ENCODE measurements at regions not wholly inside any gene's neighbourhood (a gene's known extent, or its start where the extent isn't known, plus 50 kb on each side); places are given as distances from the start of the nearest gene placed in this dataset.

- H3K4me1 ChIP-seq (ENCODE audit: control insufficient read depth, insufficient read depth, low read length), result no peaks in the 10 kb centered on the region
- no peak overlapping the region for H3K27ac ChIP-seq (ENCODE audit: low read depth, low read length)
- H3K9ac ChIP-seq (ENCODE audit: low read depth, low read length), result no peak overlapping the region
- H3K4me3 ChIP-seq (ENCODE audit: low read depth, low read length), result no peak overlapping the region
- no peaks in the 10 kb centered on the region for H3K27me3 ChIP-seq (ENCODE audit: control insufficient read depth, insufficient read depth, low read length)
- H3K9me3 ChIP-seq (ENCODE audit: control insufficient read depth, insufficient read depth, low read length), result no peaks in the 10 kb centered on the region
- no peaks in the 10 kb centered on the region for H3K36me3 ChIP-seq (ENCODE audit: control insufficient read depth, insufficient read depth, low read length)
Measured at GRCh38 chr2:30358351-30358750, 88.7 kb upstream of the LCLAT1 start.

GRCh38 chr2:30358842-30359241, 88.2 kb upstream of the LCLAT1 start:
- Histone ChIP-seq H3K36me3 (ENCODE audit: control insufficient read depth, insufficient read depth, low read length) (no peaks in the 10 kb centered on the region), H3K9me3 (ENCODE audit: control insufficient read depth, insufficient read depth, low read length) (no peaks in the 10 kb centered on the region), H3K27me3 (ENCODE audit: control insufficient read depth, insufficient read depth, low read length) (no peaks in the 10 kb centered on the region), H3K4me1 (ENCODE audit: control insufficient read depth, insufficient read depth, low read length) (no peaks in the 10 kb centered on the region), H3K4me3 (ENCODE audit: low read depth, low read length) (no peak overlapping the region), H3K9ac (ENCODE audit: low read depth, low read length) (no peak overlapping the region), H3K27ac (ENCODE audit: low read depth, low read length) (no peak overlapping the region)

GRCh38 chr2:30359644-30360167, 87.3 kb upstream of the LCLAT1 start:
- Histone ChIP-seq H3K4me1 (ENCODE audit: control insufficient read depth, insufficient read depth, low read length) (no peaks in the 10 kb centered on the region), H3K27me3 (ENCODE audit: control insufficient read depth, insufficient read depth, low read length) (no peaks in the 10 kb centered on the region), H3K36me3 (ENCODE audit: control insufficient read depth, insufficient read depth, low read length) (no peaks in the 10 kb centered on the region), H3K4me3 (ENCODE audit: low read depth, low read length) (no peak overlapping the region), H3K9ac (ENCODE audit: low read depth, low read length) (no peak overlapping the region), H3K9me3 (ENCODE audit: control insufficient read depth, insufficient read depth, low read length) (no peaks in the 10 kb centered on the region), H3K27ac (ENCODE audit: low read depth, low read length) (no peak overlapping the region)

- no peak overlapping the region for H3K4me3 ChIP-seq (ENCODE audit: low read depth, low read length)
- no peaks in the 10 kb centered on the region for H3K4me1 ChIP-seq (ENCODE audit: control insufficient read depth, insufficient read depth, low read length)
- H3K9me3 ChIP-seq (ENCODE audit: control insufficient read depth, insufficient read depth, low read length), result no peaks in the 10 kb centered on the region
- no peak overlapping the region for H3K9ac ChIP-seq (ENCODE audit: low read depth, low read length)
- no peaks in the 10 kb centered on the region for H3K36me3 ChIP-seq (ENCODE audit: control insufficient read depth, insufficient read depth, low read length)
- no peaks in the 10 kb centered on the region for H3K27me3 ChIP-seq (ENCODE audit: control insufficient read depth, insufficient read depth, low read length)
- no peak overlapping the region for H3K27ac ChIP-seq (ENCODE audit: low read depth, low read length)
Measured at GRCh38 chr2:30361751-30362394, 85.2 kb upstream of the LCLAT1 start.

- no peaks in the 10 kb centered on the region for H3K27me3 ChIP-seq (ENCODE audit: control insufficient read depth, insufficient read depth, low read length)
- no peaks in the 10 kb centered on the region for H3K4me1 ChIP-seq (ENCODE audit: control insufficient read depth, insufficient read depth, low read length)
- no peaks in the 10 kb centered on the region for H3K9me3 ChIP-seq (ENCODE audit: control insufficient read depth, insufficient read depth, low read length)
- no peak overlapping the region for H3K4me3 ChIP-seq (ENCODE audit: low read depth, low read length)
- H3K27ac ChIP-seq (ENCODE audit: low read depth, low read length), result no peak overlapping the region
- no peak overlapping the region for H3K9ac ChIP-seq (ENCODE audit: low read depth, low read length)
- H3K36me3 ChIP-seq (ENCODE audit: control insufficient read depth, insufficient read depth, low read length), result no peaks in the 10 kb centered on the region
Measured at GRCh38 chr2:30362468-30363081, 84.5 kb upstream of the LCLAT1 start.

- no peaks in the 10 kb centered on the region for H3K4me1 ChIP-seq (ENCODE audit: control insufficient read depth, insufficient read depth, low read length)
Measured at GRCh38 chr2:30363406-30363805, 83.6 kb upstream of the LCLAT1 start.

GRCh38 chr2:30365201-30365600, 81.8 kb upstream of the LCLAT1 start:
- H3K9ac ChIP-seq (ENCODE audit: low read depth, low read length), result no peak overlapping the region
- H3K4me3 ChIP-seq (ENCODE audit: low read depth, low read length), result no peak overlapping the region
- no peaks in the 10 kb centered on the region for H3K9me3 ChIP-seq (ENCODE audit: control insufficient read depth, insufficient read depth, low read length)
- no peaks in the 10 kb centered on the region for H3K4me1 ChIP-seq (ENCODE audit: control insufficient read depth, insufficient read depth, low read length)
- no peak overlapping the region for H3K27ac ChIP-seq (ENCODE audit: low read depth, low read length)
- H3K27me3 ChIP-seq (ENCODE audit: control insufficient read depth, insufficient read depth, low read length), result no peaks in the 10 kb centered on the region
- H3K36me3 ChIP-seq (ENCODE audit: control insufficient read depth, insufficient read depth, low read length), result no peaks in the 10 kb centered on the region

More at GRCh38 chr2:30363406-30363805, 83.6 kb upstream of the LCLAT1 start:
- Histone ChIP-seq H3K27ac (ENCODE audit: low read depth, low read length) (no peak overlapping the region), H3K27me3 (ENCODE audit: control insufficient read depth, insufficient read depth, low read length) (no peaks in the 10 kb centered on the region), H3K9ac (ENCODE audit: low read depth, low read length) (no peak overlapping the region), H3K36me3 (ENCODE audit: control insufficient read depth, insufficient read depth, low read length) (no peaks in the 10 kb centered on the region), H3K4me3 (ENCODE audit: low read depth, low read length) (no peak overlapping the region), H3K9me3 (ENCODE audit: control insufficient read depth, insufficient read depth, low read length) (no peaks in the 10 kb centered on the region)

- Histone ChIP-seq H3K27me3 (ENCODE audit: control insufficient read depth, insufficient read depth, low read length) (no peaks in the 10 kb centered on the region), H3K36me3 (ENCODE audit: control insufficient read depth, insufficient read depth, low read length) (no peaks in the 10 kb centered on the region), H3K9ac (ENCODE audit: low read depth, low read length) (no peak overlapping the region; the same call in 1 of the 2 replicates)
Measured at GRCh38 chr2:30366199-30366691, 80.8 kb upstream of the LCLAT1 start.

GRCh38 chr2:30367232-30368070, 79.6 kb upstream of the LCLAT1 start:
- Histone ChIP-seq H3K9ac (ENCODE audit: low read depth, low read length) (no peak overlapping the region), H3K27ac (ENCODE audit: low read depth, low read length) (no peak overlapping the region), H3K36me3 (ENCODE audit: control insufficient read depth, insufficient read depth, low read length) (no peaks in the 10 kb centered on the region), H3K4me1 (ENCODE audit: control insufficient read depth, insufficient read depth, low read length) (no peaks in the 10 kb centered on the region), H3K9me3 (ENCODE audit: control insufficient read depth, insufficient read depth, low read length) (no peaks in the 10 kb centered on the region), H3K4me3 (ENCODE audit: low read depth, low read length) (no peak overlapping the region), H3K27me3 (ENCODE audit: control insufficient read depth, insufficient read depth, low read length) (no peaks in the 10 kb centered on the region)

More at GRCh38 chr2:30366199-30366691, 80.8 kb upstream of the LCLAT1 start:
- H3K4me3 ChIP-seq (ENCODE audit: low read depth, low read length), result no peak overlapping the region
- no peaks in the 10 kb centered on the region for H3K9me3 ChIP-seq (ENCODE audit: control insufficient read depth, insufficient read depth, low read length)
- no peaks in the 10 kb centered on the region for H3K4me1 ChIP-seq (ENCODE audit: control insufficient read depth, insufficient read depth, low read length)
- H3K27ac ChIP-seq (ENCODE audit: low read depth, low read length), result no peak overlapping the region

GRCh38 chr2:30368258-30368657, 78.8 kb upstream of the LCLAT1 start:
- no peak overlapping the region for H3K27ac ChIP-seq (ENCODE audit: low read depth, low read length)
- no peaks in the 10 kb centered on the region for H3K4me1 ChIP-seq (ENCODE audit: control insufficient read depth, insufficient read depth, low read length)
- no peaks in the 10 kb centered on the region for H3K36me3 ChIP-seq (ENCODE audit: control insufficient read depth, insufficient read depth, low read length)
- no peaks in the 10 kb centered on the region for H3K27me3 ChIP-seq (ENCODE audit: control insufficient read depth, insufficient read depth, low read length)
- no peaks in the 10 kb centered on the region for H3K9me3 ChIP-seq (ENCODE audit: control insufficient read depth, insufficient read depth, low read length)
- no peak overlapping the region for H3K9ac ChIP-seq (ENCODE audit: low read depth, low read length)
- no peak overlapping the region for H3K4me3 ChIP-seq (ENCODE audit: low read depth, low read length)
